HG03457 (cell line): ENCODE measurements at regions not wholly inside any gene's neighbourhood (a gene's known extent, or its start where the extent isn't known, plus 50 kb on each side); places are given as distances from the start of the nearest gene placed in this dataset.
"Not testable (repeated sequence)": the region's sequence is repeated elsewhere in the genome, so short reads cannot be mapped to it uniquely, and the experiment has no call there.

Source experiments
- ATAC-seq: cut with Tn5 transposase; IDR thresholded peaks from one replicate; pipeline ENCODE4 v1.9.1; 2021; ENCODE audit warnings: moderate number of reproducible peaks; ENCODE audit not compliant: unreplicated experiment

GRCh38 chr4:159030297-159030696 lies 72.6 kb upstream of the RAPGEF2 start:
- ATAC-seq: not testable (repeated sequence)

- no peak for ATAC-seq
These were observed 67.3 kb upstream of the RAPGEF2 start for GRCh38 chr4:159035570-159035969.

- no peak for ATAC-seq
These were observed 64.3 kb upstream of the RAPGEF2 start for GRCh38 chr4:159038536-159038935.

GRCh38 chr4:159041054-159042034 lies 61.5 kb upstream of the RAPGEF2 start:
- ATAC-seq: no peak

GRCh38 chr4:159042097-159042605 lies 60.7 kb upstream of the RAPGEF2 start:
- peak; percentile 54 for ATAC-seq

- no peak for ATAC-seq
These were observed 60.0 kb upstream of the RAPGEF2 start for GRCh38 chr4:159042868-159043267.

GRCh38 chr4:159043861-159044260 lies 59.0 kb upstream of the RAPGEF2 start:
- ATAC-seq: no peak

- no peak for ATAC-seq
These were observed 57.6 kb upstream of the RAPGEF2 start for GRCh38 chr4:159045321-159045720.

- no peak for ATAC-seq
These were observed 56.2 kb upstream of the RAPGEF2 start for GRCh38 chr4:159046683-159047082.

- no peak for ATAC-seq
These were observed 55.3 kb upstream of the RAPGEF2 start for GRCh38 chr4:159047478-159048165.

- no peak for ATAC-seq
These were observed 54.6 kb upstream of the RAPGEF2 start for GRCh38 chr4:159048166-159048886.

- no peak for ATAC-seq
These were observed 53.0 kb upstream of the RAPGEF2 start for GRCh38 chr4:159049780-159050375.

- ATAC-seq: peak; percentile 91
These were observed 51.4 kb upstream of the RAPGEF2 start for GRCh38 chr4:159051245-159052071.

- peak; percentile 45 for ATAC-seq
These were observed 50.6 kb upstream of the RAPGEF2 start for GRCh38 chr4:159052315-159052714.
